Activated T-helper 2 cell treated with anti-CD3 and anti-CD28 coated beads, Interferon-gamma antibody, Interleukin-2, Interleukin-4, amounts not matched to agents 10 μg/mL and 5 μg/mL and 100 μg/mL, durations not matched to agents 14 hours and 24 hours and 36 hours (primary cell): ENCODE measurements at regions not wholly inside any gene's neighbourhood (a gene's known extent, or its start where the extent isn't known, plus 50 kb on each side); places are given as distances from the start of the nearest gene placed in this dataset.

Experiments used
- DNase-seq: peaks from one replicate; pipeline ENCODE4 v3.0.0; 2021; ENCODE audit warnings: low spot score
- H3K27ac Mint-ChIP-seq: one replicate; pipeline ENCODE4 v1.8.0; 2021; ENCODE audit warnings: mixed read lengths
- H3K27me3 Mint-ChIP-seq: one replicate; pipeline ENCODE4 v1.8.0; 2021; ENCODE audit warnings: low read depth, mixed read lengths
- H3K36me3 Mint-ChIP-seq: one replicate; pipeline ENCODE4 v1.8.0; 2021; ENCODE audit warnings: low read depth, mixed read lengths
- H3K4me1 Mint-ChIP-seq: one replicate; pipeline ENCODE4 v1.8.0; 2021; ENCODE audit warnings: low read depth, mixed read lengths
- H3K4me3 Mint-ChIP-seq: one replicate; pipeline ENCODE4 v1.8.0; 2021; ENCODE audit warnings: low read depth, mild to moderate bottlenecking, moderate library complexity, mixed read lengths
- H3K9me3 Mint-ChIP-seq: one replicate; pipeline ENCODE4 v1.8.0; 2021; ENCODE audit warnings: mixed read lengths
- intact Hi-C: fragments of 100-400 bp; cut with micrococcal nuclease; formaldehyde crosslinking; loops from one replicate; pipeline ENCODE4 v1.15.1; 2023

GRCh38 chr3:94935738-94936580 lies 873.1 kb downstream of the NSUN3 start:
- H3K27me3 Mint-ChIP-seq, result no peaks in the 10 kb centered on the region
- H3K4me1 Mint-ChIP-seq, result no peaks in the 10 kb centered on the region
- no peak overlapping the region for H3K4me3 Mint-ChIP-seq
- H3K36me3 Mint-ChIP-seq, result no peaks in the 10 kb centered on the region
- H3K9me3 Mint-ChIP-seq, result peaks cover 20% of the 10 kb centered on the region
- no peak overlapping the region for H3K27ac Mint-ChIP-seq
- intact Hi-C loops, result no loop called here
- DNase-seq, result no peak

GRCh38 chr3:94937980-94938379 lies 875.1 kb downstream of the NSUN3 start:
- Mint-ChIP-seq H3K4me1 (no peaks in the 10 kb centered on the region), H3K27me3 (no peaks in the 10 kb centered on the region), H3K4me3 (no peak overlapping the region), H3K9me3 (peaks cover 35% of the 10 kb centered on the region), H3K36me3 (no peaks in the 10 kb centered on the region), H3K27ac (no peak overlapping the region)
- DNase-seq, result no peak
- intact Hi-C loops, result no loop called here

DNA sequence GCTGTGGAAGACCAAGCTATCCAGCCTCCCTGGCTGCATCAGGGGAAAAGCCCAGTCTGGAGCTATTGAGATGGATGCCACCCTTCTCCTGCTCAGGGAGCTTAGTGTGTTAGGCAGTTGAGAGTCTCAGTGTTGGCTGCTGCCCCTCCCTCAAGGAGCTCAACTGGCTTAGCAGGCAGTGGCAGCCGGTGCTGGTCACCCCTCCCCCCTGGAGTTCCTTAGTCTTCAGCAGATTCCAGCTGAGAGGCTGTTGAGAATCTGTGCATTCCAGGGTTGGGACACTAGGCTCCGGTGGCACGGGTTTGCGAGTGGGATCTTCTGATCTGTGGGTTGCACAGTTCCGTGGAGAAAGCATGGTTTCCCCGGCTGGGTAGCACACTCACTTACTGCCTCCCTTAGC lies 883.8 kb downstream of the NSUN3 start:
- H3K4me3 Mint-ChIP-seq, result no peak overlapping the region
- intact Hi-C loops, result no loop called here
- no peaks in the 10 kb centered on the region for H3K36me3 Mint-ChIP-seq
- no peak overlapping the region for H3K27ac Mint-ChIP-seq
- no peaks in the 10 kb centered on the region for H3K4me1 Mint-ChIP-seq
- no peaks in the 10 kb centered on the region for H3K27me3 Mint-ChIP-seq
- no peak for DNase-seq
- H3K9me3 Mint-ChIP-seq, result peaks cover 35% of the 10 kb centered on the region

DNA sequence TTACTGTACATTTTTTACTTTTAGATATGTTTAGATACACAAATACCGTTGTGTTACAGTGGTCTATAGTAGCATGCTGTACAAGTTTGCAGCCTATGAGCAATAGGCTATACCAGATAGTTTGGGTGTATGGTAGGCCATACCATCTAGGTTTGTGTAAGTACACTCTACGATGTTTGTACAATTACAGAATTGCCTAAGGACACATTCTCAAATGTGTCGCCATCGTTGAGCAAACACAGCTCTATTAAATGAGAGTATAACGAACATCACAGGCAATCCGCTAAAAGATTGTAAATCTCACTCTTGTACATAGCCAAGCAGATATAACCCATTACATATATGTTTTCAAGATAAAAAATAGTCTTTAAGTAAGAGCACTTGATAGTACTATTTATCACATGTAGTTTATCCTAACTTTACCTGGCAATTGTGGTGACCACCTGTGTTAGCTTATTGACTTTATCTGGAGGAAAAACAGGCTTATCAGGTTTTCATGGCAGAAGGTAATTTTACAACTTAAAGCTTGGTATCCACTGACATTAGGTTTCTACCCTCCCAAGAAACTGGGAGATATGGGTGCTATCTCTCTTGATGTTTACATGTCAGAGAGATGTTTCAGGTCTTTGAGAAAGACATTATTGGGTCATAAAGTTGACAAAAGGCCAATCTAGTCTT lies 898.7 kb downstream of the NSUN3 start:
- no peaks in the 10 kb centered on the region for H3K4me1 Mint-ChIP-seq

DNA sequence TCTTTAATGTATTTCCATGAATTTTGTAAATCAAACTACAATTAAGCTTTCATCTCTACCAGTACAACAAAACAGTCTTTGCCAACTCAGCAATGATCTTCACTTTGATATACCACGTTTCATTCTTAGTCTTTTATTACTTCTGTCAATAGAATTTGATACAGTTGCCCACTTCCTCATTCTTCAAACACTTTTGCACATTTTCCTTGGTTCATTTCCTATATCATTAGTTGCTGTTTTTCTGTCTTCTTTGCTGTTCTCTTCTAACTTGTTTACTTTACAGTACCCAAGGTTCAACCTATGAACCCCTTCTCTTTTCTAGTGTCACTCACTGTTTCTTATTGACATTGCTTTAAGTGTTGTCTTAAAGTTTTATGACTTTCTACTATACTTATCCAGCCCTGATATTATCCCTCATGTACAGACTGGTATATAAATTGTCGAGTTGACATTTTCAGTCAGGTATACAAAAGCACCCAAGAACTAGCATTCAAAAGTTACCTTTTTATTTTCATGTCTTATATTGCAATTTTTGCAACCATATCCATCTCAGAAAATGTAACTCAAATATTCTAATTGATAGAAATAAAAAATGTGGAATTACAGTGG lies 903.1 kb downstream of the NSUN3 start:
- Mint-ChIP-seq H3K4me1 (no peaks in the 10 kb centered on the region), H3K27ac (no peak overlapping the region), H3K4me3 (no peak overlapping the region), H3K36me3 (no peaks in the 10 kb centered on the region), H3K9me3 (peaks cover 19% of the 10 kb centered on the region), H3K27me3 (no peaks in the 10 kb centered on the region)
- no peak for DNase-seq
- intact Hi-C loops, result no loop called here

More for the DNA sequence above, 898.7 kb downstream of the NSUN3 start:
- Mint-ChIP-seq H3K36me3 (no peaks in the 10 kb centered on the region), H3K9me3 (peaks cover 18% of the 10 kb centered on the region), H3K27me3 (no peaks in the 10 kb centered on the region), H3K27ac (no peak overlapping the region), H3K4me3 (no peak overlapping the region)
- intact Hi-C loops, result no loop called here
- DNase-seq, result no peak

- Mint-ChIP-seq H3K27me3 (no peaks in the 10 kb centered on the region), H3K4me3 (no peak overlapping the region), H3K27ac (no peak overlapping the region), H3K4me1 (no peaks in the 10 kb centered on the region), H3K36me3 (no peaks in the 10 kb centered on the region), H3K9me3 (peaks cover 30% of the 10 kb centered on the region)
- intact Hi-C loops, result no loop called here
- DNase-seq, result no peak
Observed at GRCh38 chr3:94967196-94967595, 904.3 kb downstream of the NSUN3 start.

- no peaks in the 10 kb centered on the region for H3K36me3 Mint-ChIP-seq
- peaks cover 30% of the 10 kb centered on the region for H3K9me3 Mint-ChIP-seq
- DNase-seq, result no peak
- H3K27ac Mint-ChIP-seq, result no peak overlapping the region
- no peaks in the 10 kb centered on the region for H3K27me3 Mint-ChIP-seq
- H3K4me1 Mint-ChIP-seq, result no peaks in the 10 kb centered on the region
- no peak overlapping the region for H3K4me3 Mint-ChIP-seq
- intact Hi-C loops, result no loop called here
Observed at GRCh38 chr3:94968519-94968918, 905.7 kb downstream of the NSUN3 start.

- no peaks in the 10 kb centered on the region for H3K4me1 Mint-ChIP-seq
- no peak for DNase-seq
- no peak overlapping the region for H3K4me3 Mint-ChIP-seq
- H3K27ac Mint-ChIP-seq, result no peak overlapping the region
- no peaks in the 10 kb centered on the region for H3K27me3 Mint-ChIP-seq
- H3K36me3 Mint-ChIP-seq, result no peaks in the 10 kb centered on the region
- H3K9me3 Mint-ChIP-seq, result peaks cover 32% of the 10 kb centered on the region
- intact Hi-C loops, result no loop called here
Observed at GRCh38 chr3:94972066-94972465, 909.2 kb downstream of the NSUN3 start.

GRCh38 chr3:94978084-94978483 lies 915.2 kb downstream of the NSUN3 start:
- H3K27ac Mint-ChIP-seq, result no peak overlapping the region
- H3K36me3 Mint-ChIP-seq, result no peaks in the 10 kb centered on the region
- intact Hi-C loops, result no loop called here
- no peaks in the 10 kb centered on the region for H3K4me1 Mint-ChIP-seq
- no peaks in the 10 kb centered on the region for H3K27me3 Mint-ChIP-seq
- no peak overlapping the region for H3K4me3 Mint-ChIP-seq
- no peak for DNase-seq
- H3K9me3 Mint-ChIP-seq, result peaks cover 22% of the 10 kb centered on the region

DNA sequence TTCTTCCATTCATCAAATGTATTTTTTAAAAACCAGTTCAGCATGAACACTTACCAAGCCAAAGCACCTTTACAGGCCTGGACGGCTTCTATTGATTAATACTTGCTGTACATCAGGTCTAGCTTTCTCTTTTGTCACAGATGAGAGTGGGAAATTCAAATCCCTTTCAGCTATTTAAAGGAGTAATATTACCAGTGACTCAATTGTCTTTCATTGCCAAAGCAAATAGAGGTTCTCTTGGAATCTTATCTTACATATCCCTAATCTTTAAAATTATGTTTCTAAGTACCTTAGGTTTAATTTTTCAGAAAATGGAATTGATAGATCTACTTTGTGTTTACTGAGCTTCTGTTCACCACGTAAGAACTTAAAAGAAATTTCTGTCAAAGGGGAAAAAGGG lies 922.9 kb downstream of the NSUN3 start:
- no peaks in the 10 kb centered on the region for H3K4me1 Mint-ChIP-seq
- no peak for DNase-seq

DNA sequence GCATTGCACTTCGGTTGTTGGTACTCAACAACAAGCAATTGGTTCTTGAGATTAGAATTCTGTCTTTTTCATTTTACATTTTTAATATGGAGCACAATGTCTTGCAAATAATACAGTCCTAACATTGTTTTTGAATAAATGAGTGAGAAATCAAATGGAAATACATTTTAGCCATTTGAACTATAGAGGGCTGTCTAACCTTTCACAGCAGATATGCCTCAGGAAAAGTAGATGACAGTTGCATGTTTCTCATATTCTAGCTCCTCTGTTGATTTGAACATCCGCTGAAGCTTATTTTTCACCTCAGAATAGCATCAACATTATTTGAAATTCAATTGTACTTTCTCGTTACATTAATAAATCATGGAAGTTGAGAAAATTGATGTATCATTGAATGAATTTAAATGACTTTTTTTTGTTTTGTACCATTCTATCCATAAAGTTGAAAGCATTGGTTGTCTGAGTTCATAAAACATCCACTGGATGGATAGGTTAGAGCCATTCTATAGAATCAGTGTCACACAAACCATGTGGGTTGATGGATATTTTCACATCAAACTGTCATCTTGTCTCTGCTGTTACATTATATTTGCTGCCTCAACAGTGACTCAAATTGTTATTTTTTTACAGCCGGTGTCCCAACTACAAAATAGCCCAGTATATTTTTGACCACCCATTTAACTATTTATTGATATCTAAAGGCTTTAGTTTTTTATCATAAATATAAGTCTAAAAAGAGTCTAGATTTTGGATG lies 928.3 kb downstream of the NSUN3 start:
- Mint-ChIP-seq H3K27me3 (no peaks in the 10 kb centered on the region), H3K4me1 (no peaks in the 10 kb centered on the region), H3K36me3 (no peaks in the 10 kb centered on the region), H3K9me3 (peaks cover 34% of the 10 kb centered on the region), H3K27ac (no peak overlapping the region), H3K4me3 (no peak overlapping the region)
- intact Hi-C loops, result no loop called here
- no peak for DNase-seq

More for the DNA sequence above, 922.9 kb downstream of the NSUN3 start:
- peaks cover 15% of the 10 kb centered on the region for H3K9me3 Mint-ChIP-seq
- H3K36me3 Mint-ChIP-seq, result no peaks in the 10 kb centered on the region
- no peak overlapping the region for H3K27ac Mint-ChIP-seq
- H3K4me3 Mint-ChIP-seq, result no peak overlapping the region
- intact Hi-C loops, result no loop called here
- no peaks in the 10 kb centered on the region for H3K27me3 Mint-ChIP-seq

DNA sequence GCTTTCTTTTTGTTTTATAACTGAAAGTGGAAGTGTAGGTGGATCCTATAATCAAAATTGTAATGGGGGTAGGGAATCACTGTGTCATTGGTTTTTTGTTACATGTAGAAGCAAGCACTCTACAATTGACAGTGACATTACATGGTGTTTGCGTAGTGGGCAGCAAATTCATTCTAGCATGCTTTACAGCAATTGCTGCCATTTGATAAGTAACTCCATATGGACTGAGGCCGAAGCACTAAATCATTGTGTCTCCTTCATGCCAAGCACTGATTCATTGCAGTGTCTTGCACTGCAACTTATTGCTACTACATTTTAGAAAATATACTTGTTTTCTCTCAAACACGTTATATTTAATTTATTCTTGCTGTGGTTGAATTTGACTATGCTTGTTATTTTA lies 933.9 kb downstream of the NSUN3 start:
- H3K27me3 Mint-ChIP-seq, result no peaks in the 10 kb centered on the region
- intact Hi-C loops, result no loop called here
- DNase-seq, result no peak
- H3K4me1 Mint-ChIP-seq, result no peaks in the 10 kb centered on the region
- H3K36me3 Mint-ChIP-seq, result no peaks in the 10 kb centered on the region
- peaks cover 19% of the 10 kb centered on the region for H3K9me3 Mint-ChIP-seq
- H3K27ac Mint-ChIP-seq, result no peak overlapping the region
- no peak overlapping the region for H3K4me3 Mint-ChIP-seq
